Activated CD4-positive, alpha-beta T cell treated with anti-CD3 and anti-CD28 coated beads, Interleukin-2, amount 10 ng/mL, durations not matched to agents 7 days and 5 days (primary cell): ENCODE measurements at regions not wholly inside any gene's neighbourhood (a gene's known extent, or its start where the extent isn't known, plus 50 kb on each side); places are given as distances from the start of the nearest gene placed in this dataset.
A peak's percentile ranks its signal among the peaks of the same experiment; 100 is the strongest.
"Not testable (repeated sequence)": the region's sequence is repeated elsewhere in the genome, so short reads cannot be mapped to it uniquely, and the experiment has no call there.

Source experiments
- CTCF ChIA-PET: fragments of 350-600 bp; sonication (Branson Sonifier 250); formaldehyde crosslinking; loops from one replicate; lab custom pipeline; 2021; ENCODE audit warnings: antibody characterized with exemption; lab: Charles Lee
- POLR2A ChIA-PET: fragments of 350-600 bp; sonication (Branson Sonifier 250); formaldehyde crosslinking; loops from one replicate; lab custom pipeline; 2021; ENCODE audit warnings: antibody characterized with exemption; lab: Charles Lee
- DNase-seq: peaks from one replicate; pipeline ENCODE4 v3.0.0-alpha.2; 2020
- H3K27ac Mint-ChIP-seq: one replicate; pipeline ENCODE4 v1.8.0; 2021; ENCODE audit warnings: mild to moderate bottlenecking, moderate library complexity, mixed read lengths
- H3K27me3 Mint-ChIP-seq: one replicate; pipeline ENCODE4 v1.8.0; 2021; ENCODE audit warnings: mixed read lengths
- H3K36me3 Mint-ChIP-seq: one replicate; pipeline ENCODE4 v1.8.0; 2021; ENCODE audit warnings: low read depth, mixed read lengths
- H3K4me1 Mint-ChIP-seq: one replicate; pipeline ENCODE4 v1.8.0; 2021; ENCODE audit warnings: mixed read lengths
- H3K4me3 Mint-ChIP-seq: one replicate; pipeline ENCODE4 v1.8.0; 2021; ENCODE audit warnings: mild to moderate bottlenecking, moderate library complexity, mixed read lengths
- H3K9me3 Mint-ChIP-seq: one replicate; pipeline ENCODE4 v1.8.0; 2021; ENCODE audit warnings: mixed read lengths

DNA sequence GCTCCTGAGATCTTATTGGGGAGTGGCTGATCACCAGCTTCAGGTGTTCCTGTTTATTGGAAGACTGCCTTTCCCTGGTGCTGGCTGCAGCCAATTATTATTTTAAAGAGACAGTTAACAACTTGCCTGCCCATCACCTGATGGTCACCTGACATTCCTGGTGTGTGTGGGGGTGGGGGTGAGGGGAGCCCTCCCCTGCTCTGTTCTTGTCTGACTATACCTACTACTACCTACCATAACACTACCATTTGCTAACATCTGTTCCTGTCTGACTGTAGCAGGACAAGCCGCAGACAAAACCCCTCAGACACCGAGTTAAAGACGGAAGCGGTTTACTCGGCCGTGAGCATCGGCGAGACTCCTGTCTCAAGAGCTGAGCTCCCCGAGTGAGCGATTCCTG, 54.9 kb upstream of the NBPF3 start:
- DNase-seq, result no peak
- H3K27ac Mint-ChIP-seq, result no peak overlapping the region
- ChIA-PET POLR2A (no interaction called here), CTCF (interaction anchor here (0.6 kb wide), 1 partner anchor 17 kb away, joined by 7 read pairs; no protein-coding TSS in a partner anchor)
- peaks cover 27% of the 10 kb centered on the region for H3K27me3 Mint-ChIP-seq
- H3K4me1 Mint-ChIP-seq, result peaks cover 6% of the 10 kb centered on the region
- H3K4me3 Mint-ChIP-seq, result no peak overlapping the region
- H3K36me3 Mint-ChIP-seq, result no peaks in the 10 kb centered on the region
- H3K9me3 Mint-ChIP-seq, result peaks cover 5% of the 10 kb centered on the region

GRCh38 chr1:21384620-21385019, 55.3 kb upstream of the NBPF3 start:
- DNase-seq, result no peak

GRCh38 chr1:21383785-21384401, 56.0 kb upstream of the NBPF3 start:
- CTCF ChIA-PET, result interaction anchor here (0.6 to 1.4 kb wide), 3 partner anchors 13 to 121 kb away, joined by 3 to 4 read pairs (median 3); no protein-coding TSS in a partner anchor
- H3K36me3 Mint-ChIP-seq, result no peaks in the 10 kb centered on the region
- H3K9me3 Mint-ChIP-seq, result peaks cover 10% of the 10 kb centered on the region
- no peak overlapping the region for H3K4me3 Mint-ChIP-seq
- H3K27me3 Mint-ChIP-seq, result peaks cover 27% of the 10 kb centered on the region
- peaks cover 2% of the 10 kb centered on the region for H3K4me1 Mint-ChIP-seq
- H3K27ac Mint-ChIP-seq, result no peak overlapping the region
- POLR2A ChIA-PET, result no interaction called here
- no peak for DNase-seq

More at GRCh38 chr1:21384620-21385019, 55.3 kb upstream of the NBPF3 start:
- Mint-ChIP-seq H3K27me3 (peaks cover 27% of the 10 kb centered on the region), H3K36me3 (no peaks in the 10 kb centered on the region), H3K9me3 (peaks cover 7% of the 10 kb centered on the region), H3K4me3 (no peak overlapping the region), H3K27ac (no peak overlapping the region), H3K4me1 (peaks cover 2% of the 10 kb centered on the region)
- CTCF ChIA-PET, result interaction anchor here (0.6 kb wide), 2 partner anchors 16 to 121 kb away, joined by 4 to 7 read pairs; no protein-coding TSS in a partner anchor
- POLR2A ChIA-PET, result no interaction called here

- Mint-ChIP-seq H3K36me3 (no peaks in the 10 kb centered on the region), H3K9me3 (peaks cover 10% of the 10 kb centered on the region), H3K27me3 (peaks cover 34% of the 10 kb centered on the region), H3K4me1 (peaks cover 1% of the 10 kb centered on the region), H3K4me3 (no peak overlapping the region), H3K27ac (no peak overlapping the region)
- DNase-seq, result no peak
- POLR2A ChIA-PET, result no interaction called here
- CTCF ChIA-PET, result interaction anchor here (0.9 to 1.5 kb wide), 3 partner anchors 9 to 457 kb away, joined by 3 to 8 read pairs (median 3); no protein-coding TSS in a partner anchor
Observed at GRCh38 chr1:21381354-21381753, 58.6 kb upstream of the NBPF3 start.

- CTCF ChIA-PET, result interaction anchor here (0.6 to 1.5 kb wide), 2 partner anchors 117 to 185 kb away, joined by 3 read pairs; no protein-coding TSS in a partner anchor
- H3K4me1 Mint-ChIP-seq, POLR2A ChIA-PET, H3K4me3 Mint-ChIP-seq, DNase-seq, H3K36me3 Mint-ChIP-seq, H3K27ac Mint-ChIP-seq: not testable (repeated sequence)
- Mint-ChIP-seq H3K9me3 (peaks cover 10% of the 10 kb centered on the region), H3K27me3 (peaks cover 33% of the 10 kb centered on the region)
Observed at GRCh38 chr1:21380147-21380546, 59.8 kb upstream of the NBPF3 start.

GRCh38 chr1:21379571-21379970, 60.4 kb upstream of the NBPF3 start:
- Mint-ChIP-seq H3K4me3 (no peak overlapping the region), H3K27me3 (peaks cover 31% of the 10 kb centered on the region), H3K27ac (no peak overlapping the region), H3K4me1 (no peaks in the 10 kb centered on the region), H3K9me3 (peaks cover 10% of the 10 kb centered on the region), H3K36me3 (no peaks in the 10 kb centered on the region)
- POLR2A ChIA-PET, result no interaction called here
- DNase-seq, result no peak
- CTCF ChIA-PET, result interaction anchor here (0.7 to 1.5 kb wide), 2 partner anchors 184 to 507 kb away, joined by 3 read pairs; no protein-coding TSS in a partner anchor

- CTCF ChIA-PET, result interaction anchor here (0.7 to 1.5 kb wide), 2 partner anchors 184 to 507 kb away, joined by 3 read pairs; no protein-coding TSS in a partner anchor
Observed at GRCh38 chr1:21378705-21379494, 61.0 kb upstream of the NBPF3 start.

DNA sequence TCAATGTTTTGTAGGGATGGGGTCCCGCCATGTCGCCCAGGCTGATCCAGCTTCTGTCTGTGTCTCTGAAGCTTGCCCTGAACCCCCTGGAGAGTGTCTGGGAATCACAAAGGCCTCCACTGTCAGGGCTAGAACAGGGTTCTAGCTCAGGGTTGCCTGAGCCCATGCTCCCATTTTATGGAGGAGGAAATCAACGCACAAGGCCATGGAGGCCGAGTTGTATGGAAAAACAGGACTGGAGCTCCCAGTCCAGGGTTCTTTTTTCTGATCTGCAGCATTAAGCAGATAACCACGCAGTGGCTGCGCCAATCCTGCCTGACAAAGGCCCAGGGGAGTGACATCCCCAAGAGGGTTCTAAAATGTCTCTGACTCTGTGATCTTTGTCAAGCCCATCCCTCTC, 67.6 kb upstream of the NBPF3 start:
- H3K4me1 Mint-ChIP-seq, result peaks cover 5% of the 10 kb centered on the region
- POLR2A ChIA-PET, result no interaction called here
- no peak overlapping the region for H3K27ac Mint-ChIP-seq
- no peaks in the 10 kb centered on the region for H3K9me3 Mint-ChIP-seq
- no peak for DNase-seq
- peaks cover 5% of the 10 kb centered on the region for H3K27me3 Mint-ChIP-seq
- no peak overlapping the region for H3K4me3 Mint-ChIP-seq
- CTCF ChIA-PET, result interaction anchor here (0.6 to 6.9 kb wide), 5 partner anchors 9 to 335 kb away, joined by 3 to 55 read pairs (median 3); no protein-coding TSS in a partner anchor
- H3K36me3 Mint-ChIP-seq, result no peaks in the 10 kb centered on the region

More at GRCh38 chr1:21378705-21379494, 61.0 kb upstream of the NBPF3 start:
- H3K27me3 Mint-ChIP-seq, result peaks cover 25% of the 10 kb centered on the region
- H3K27ac Mint-ChIP-seq, result no peak overlapping the region
- POLR2A ChIA-PET, result no interaction called here
- no peaks in the 10 kb centered on the region for H3K36me3 Mint-ChIP-seq
- H3K4me1 Mint-ChIP-seq, result no peaks in the 10 kb centered on the region
- peaks cover 10% of the 10 kb centered on the region for H3K9me3 Mint-ChIP-seq
- no peak for DNase-seq
- no peak overlapping the region for H3K4me3 Mint-ChIP-seq

- Mint-ChIP-seq H3K4me3 (no peak overlapping the region), H3K9me3 (no peaks in the 10 kb centered on the region), H3K36me3 (no peaks in the 10 kb centered on the region), H3K4me1 (peaks cover 5% of the 10 kb centered on the region), H3K27me3 (no peaks in the 10 kb centered on the region), H3K27ac (no peak overlapping the region)
- POLR2A ChIA-PET, result no interaction called here
- CTCF ChIA-PET, result interaction anchor here (1.0 to 6.9 kb wide), 8 partner anchors 13 to 138 kb away, joined by 3 to 55 read pairs (median 4); no protein-coding TSS in a partner anchor
- DNase-seq, result no peak
Observed at GRCh38 chr1:21369905-21370304, 70.0 kb upstream of the NBPF3 start.

GRCh38 chr1:21368515-21369289, 71.2 kb upstream of the NBPF3 start:
- ChIA-PET CTCF (interaction anchor here (0.6 to 6.9 kb wide), 27 partner anchors 8 to 672 kb away, joined by 3 to 55 read pairs (median 4); no protein-coding TSS in a partner anchor), POLR2A (interaction anchor here (0.5 to 0.6 kb wide), 2 partner anchors 20 to 216 kb away, joined by 4 to 7 read pairs; no protein-coding TSS in a partner anchor)
- Mint-ChIP-seq H3K36me3 (no peaks in the 10 kb centered on the region), H3K4me1 (peaks cover 8% of the 10 kb centered on the region), H3K4me3 (no peak overlapping the region), H3K27me3 (no peaks in the 10 kb centered on the region), H3K9me3 (no peaks in the 10 kb centered on the region), H3K27ac (no peak overlapping the region)
- peak; percentile 58 for DNase-seq

GRCh38 chr1:21367973-21368514, 71.9 kb upstream of the NBPF3 start:
- H3K36me3 Mint-ChIP-seq, H3K27ac Mint-ChIP-seq: not testable (repeated sequence)

GRCh38 chr1:21366288-21366687, 73.6 kb upstream of the NBPF3 start:
- H3K27ac Mint-ChIP-seq, result no peak overlapping the region
- CTCF ChIA-PET, result interaction anchor here (1.2 to 6.9 kb wide), 2 partner anchors 21 to 109 kb away, joined by 4 to 55 read pairs; no protein-coding TSS in a partner anchor
- no peak overlapping the region for H3K4me3 Mint-ChIP-seq
- POLR2A ChIA-PET, result no interaction called here
- H3K27me3 Mint-ChIP-seq, result no peaks in the 10 kb centered on the region
- no peak for DNase-seq
- no peaks in the 10 kb centered on the region for H3K9me3 Mint-ChIP-seq
- peaks cover 8% of the 10 kb centered on the region for H3K4me1 Mint-ChIP-seq
- H3K36me3 Mint-ChIP-seq, result no peaks in the 10 kb centered on the region

More at GRCh38 chr1:21367973-21368514, 71.9 kb upstream of the NBPF3 start:
- not testable (repeated sequence) for H3K4me1 Mint-ChIP-seq, DNase-seq, H3K4me3 Mint-ChIP-seq, H3K9me3 Mint-ChIP-seq, H3K27me3 Mint-ChIP-seq
- ChIA-PET CTCF (interaction anchor here (0.6 to 6.9 kb wide), 23 partner anchors 10 to 671 kb away, joined by 3 to 55 read pairs (median 5); no protein-coding TSS in a partner anchor), POLR2A (interaction anchor here (0.5 to 0.6 kb wide), 2 partner anchors 19 to 216 kb away, joined by 4 to 7 read pairs; no protein-coding TSS in a partner anchor)
